ENCODE measurements at regions not wholly inside any gene's neighbourhood (a gene's known extent, or its start where the extent isn't known, plus 50 kb on each side); places are given as distances from the start of the nearest gene placed in this dataset.

DNA sequence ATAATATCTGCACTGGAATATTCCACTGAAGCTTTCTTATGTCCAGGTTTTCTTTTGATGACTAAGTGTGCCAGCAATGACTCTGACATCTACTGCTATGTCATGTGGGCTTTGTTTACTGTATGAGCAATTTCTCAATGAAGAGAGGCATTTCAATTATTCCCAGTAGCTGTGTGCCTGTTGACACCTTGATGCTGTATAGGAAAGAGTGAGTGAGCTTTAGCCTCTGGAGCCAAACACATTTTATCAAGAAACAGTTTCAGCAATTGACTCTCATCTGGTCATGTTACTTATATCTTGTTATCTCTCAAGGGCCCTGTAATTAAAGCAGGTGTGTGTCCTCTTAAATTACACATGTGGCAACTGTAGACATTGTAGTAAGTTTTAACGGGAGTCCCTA lies 493.2 kb upstream of the FANCL start:
- no peak for DNase-seq (ENCODE audit: low read depth, low spot score)
- in situ Hi-C loops (cut with HindIII; ENCODE audit: low pct_unique_long_range_greater_than_20kb, low sequenced_read_pairs): no loop called here

DNA sequence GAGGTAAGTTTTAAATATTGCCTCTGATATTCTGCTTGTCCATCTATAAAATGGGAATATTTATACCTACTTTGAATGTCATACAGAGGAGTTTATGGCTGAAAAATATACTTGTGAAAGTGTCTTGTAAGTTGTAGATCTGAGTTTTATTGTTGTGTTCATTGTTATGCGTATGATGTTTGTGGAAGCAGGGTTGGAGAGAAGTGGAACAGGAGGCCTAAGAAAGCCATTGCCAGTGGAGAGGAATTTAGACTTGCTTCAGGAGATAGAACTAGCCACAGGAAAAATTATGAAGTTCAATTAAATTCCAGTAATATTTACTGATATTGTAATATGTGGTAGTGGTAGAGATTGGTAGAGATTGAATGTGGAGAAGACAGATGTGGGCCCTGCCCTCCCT lies 491.9 kb upstream of the FANCL start:
- in situ Hi-C loops (cut with HindIII; ENCODE audit: low pct_unique_long_range_greater_than_20kb, low sequenced_read_pairs): no loop called here
- DNase-seq (ENCODE audit: low read depth, low spot score): no peak

DNA sequence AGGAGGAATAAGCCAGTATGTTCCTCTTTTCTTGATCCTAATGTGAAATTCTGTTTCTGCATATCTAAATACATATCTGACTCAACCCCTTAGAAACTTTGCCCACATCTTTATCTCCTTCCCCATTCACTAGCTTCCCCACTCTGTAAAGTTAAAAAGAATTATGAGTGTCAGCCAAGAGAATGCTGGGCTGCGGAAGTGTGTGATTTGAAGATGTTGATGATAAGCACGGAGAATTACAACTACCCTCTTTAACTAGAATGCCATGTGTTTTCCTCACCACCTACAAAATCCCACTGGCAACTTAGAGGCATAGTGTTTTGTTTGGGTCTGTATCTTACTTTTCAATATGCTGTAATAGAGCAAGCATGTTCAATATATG lies 490.4 kb upstream of the FANCL start:
- no peak for DNase-seq (ENCODE audit: low read depth, low spot score)
- in situ Hi-C loops (cut with HindIII; ENCODE audit: low pct_unique_long_range_greater_than_20kb, low sequenced_read_pairs): no loop called here

DNA sequence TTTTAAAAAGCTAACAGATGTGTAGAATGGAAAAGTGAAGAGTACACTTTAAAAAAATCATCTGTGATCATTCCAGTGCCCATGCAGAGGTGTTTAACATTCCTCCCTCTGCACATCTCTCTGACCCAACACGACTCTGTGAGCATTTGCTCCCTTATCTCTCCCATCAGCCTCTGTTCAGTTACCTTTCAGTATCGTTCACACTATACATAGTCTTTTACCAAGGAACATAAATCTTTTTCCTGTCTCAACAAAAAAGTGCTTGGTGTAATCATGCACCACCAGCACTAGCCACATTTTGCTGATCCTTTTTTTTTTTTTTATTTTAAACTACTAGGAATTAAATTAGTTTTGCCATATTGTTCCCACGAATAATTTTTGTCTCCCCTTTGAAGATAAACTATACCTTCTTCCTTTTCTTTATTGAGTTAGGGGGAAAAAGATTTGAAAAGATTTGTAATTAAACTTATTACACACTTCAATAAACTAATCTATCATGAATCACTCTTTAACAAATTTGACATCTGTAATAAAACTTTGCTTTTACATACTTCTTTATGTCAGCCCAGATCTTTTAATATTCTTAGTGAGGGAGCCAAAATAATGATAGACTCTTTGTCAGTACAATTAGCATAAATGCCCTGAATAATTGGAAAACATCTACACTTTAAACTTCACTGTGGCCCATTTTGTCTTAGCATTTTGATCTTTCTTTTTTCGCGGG lies 489.8 kb upstream of the FANCL start:
- in situ Hi-C loops (cut with HindIII; ENCODE audit: low pct_unique_long_range_greater_than_20kb, low sequenced_read_pairs): no loop called here

DNA sequence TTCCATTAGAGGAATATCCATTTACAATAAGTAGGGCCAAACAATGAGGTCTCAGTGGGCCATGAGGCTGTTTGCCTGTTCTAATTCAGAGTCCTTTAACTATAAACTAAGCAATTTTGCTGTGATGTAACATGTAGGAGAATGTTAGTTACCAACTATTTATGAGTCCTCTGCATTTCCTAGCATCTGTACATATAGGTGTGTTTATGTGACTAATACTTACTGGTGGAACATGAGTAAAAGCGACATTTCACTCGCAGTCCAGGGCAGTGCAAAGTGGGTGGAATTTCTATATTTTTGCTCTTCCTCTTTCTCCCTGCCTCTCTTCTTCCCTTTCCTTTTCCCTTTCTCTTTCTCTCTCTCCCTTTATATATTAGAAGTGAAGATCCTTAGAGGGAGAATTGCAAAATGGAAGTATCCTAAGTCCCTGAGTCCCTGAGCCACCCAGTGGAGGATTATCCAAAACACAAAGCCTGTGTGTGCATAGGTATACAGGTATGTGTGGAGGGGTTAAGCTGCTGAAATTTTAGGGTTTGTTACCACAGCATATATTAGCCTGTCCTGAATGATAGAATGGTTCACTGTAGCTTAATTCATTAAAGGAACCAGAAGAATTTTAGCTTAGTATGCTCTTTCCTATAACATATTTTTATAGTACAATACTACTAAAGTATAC lies 487.0 kb upstream of the FANCL start:
- in situ Hi-C loops (cut with HindIII; ENCODE audit: low pct_unique_long_range_greater_than_20kb, low sequenced_read_pairs): no loop called here
- DNase-seq (ENCODE audit: low read depth, low spot score): no peak

More for the DNA sequence above, 489.8 kb upstream of the FANCL start:
- no peak for DNase-seq (ENCODE audit: low read depth, low spot score)

DNA sequence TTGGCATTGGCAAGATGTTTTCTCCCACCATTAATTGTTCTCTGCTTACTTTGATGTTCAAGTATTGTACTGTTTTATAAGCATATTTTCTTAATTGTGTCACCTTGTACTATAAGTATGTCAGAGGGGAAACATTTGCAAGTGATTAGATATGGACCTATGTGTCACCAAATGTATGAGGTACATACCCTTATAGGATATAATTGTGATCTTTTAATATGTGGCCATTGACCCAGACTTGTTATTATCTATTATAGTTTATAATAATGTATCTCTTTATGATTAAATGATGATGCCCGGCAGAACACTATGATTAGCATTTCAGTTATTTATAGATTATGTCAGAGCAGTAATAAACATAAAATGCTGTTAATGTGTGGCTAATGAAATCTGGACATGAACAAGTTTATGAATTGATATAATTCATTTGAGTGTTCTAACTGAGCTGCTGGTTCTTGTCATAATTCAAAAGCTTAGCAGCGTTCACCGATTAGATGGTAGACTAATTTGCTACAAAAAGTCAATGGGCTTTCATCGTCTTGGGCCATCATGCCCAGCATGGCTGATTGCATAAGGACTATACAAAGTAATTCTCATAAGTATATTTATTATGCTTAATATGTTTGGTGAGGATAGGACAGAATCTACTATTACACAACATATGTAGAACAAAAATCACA lies 480.9 kb upstream of the FANCL start:
- in situ Hi-C loops (cut with HindIII; ENCODE audit: low pct_unique_long_range_greater_than_20kb, low sequenced_read_pairs): no loop called here
- no peak for DNase-seq (ENCODE audit: low read depth, low spot score)

DNA sequence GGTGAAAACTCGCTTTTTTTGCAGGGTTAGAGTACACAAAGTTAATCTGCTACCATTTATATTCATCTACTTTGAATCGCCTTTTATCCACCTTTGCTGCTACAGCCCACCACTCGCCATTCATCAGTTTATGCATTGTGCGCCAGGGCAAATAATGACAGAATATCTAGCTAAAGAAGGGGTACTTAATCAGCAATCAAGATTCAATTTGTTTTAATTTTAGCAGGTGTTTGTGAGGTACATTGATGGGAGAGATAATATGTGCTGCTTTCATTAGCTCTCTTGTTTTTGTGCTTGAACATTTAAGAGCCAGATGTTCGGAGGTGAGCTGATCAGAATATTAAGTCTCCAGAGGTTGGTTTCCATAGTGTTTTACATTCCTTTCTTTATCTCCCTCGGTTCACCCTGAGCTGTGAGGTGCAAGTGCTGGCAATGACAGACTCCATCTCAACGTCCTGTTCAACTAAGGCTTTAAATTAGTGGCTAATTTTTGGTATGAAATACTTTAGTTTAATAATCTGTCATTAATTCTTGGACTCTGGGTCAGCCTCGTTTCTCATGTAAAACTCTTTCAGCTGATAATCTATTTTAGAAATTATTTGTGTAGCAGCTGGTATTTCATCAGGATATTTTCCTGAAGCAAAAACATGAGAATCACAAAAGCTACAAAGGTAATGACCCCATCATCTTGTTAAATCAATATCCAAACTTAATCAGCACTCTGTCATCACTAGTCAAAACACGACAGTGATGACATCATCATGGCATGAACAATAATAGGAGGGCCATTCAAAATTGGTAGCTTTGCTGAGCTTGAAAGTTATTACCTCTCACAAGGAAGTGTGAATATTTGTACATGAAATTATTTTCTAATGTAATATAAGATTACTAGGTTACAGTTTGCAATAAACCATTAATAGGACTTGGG lies 479.9 kb upstream of the FANCL start:
- no peak for DNase-seq (ENCODE audit: low read depth, low spot score)
- in situ Hi-C loops (cut with HindIII; ENCODE audit: low pct_unique_long_range_greater_than_20kb, low sequenced_read_pairs): no loop called here

DNA sequence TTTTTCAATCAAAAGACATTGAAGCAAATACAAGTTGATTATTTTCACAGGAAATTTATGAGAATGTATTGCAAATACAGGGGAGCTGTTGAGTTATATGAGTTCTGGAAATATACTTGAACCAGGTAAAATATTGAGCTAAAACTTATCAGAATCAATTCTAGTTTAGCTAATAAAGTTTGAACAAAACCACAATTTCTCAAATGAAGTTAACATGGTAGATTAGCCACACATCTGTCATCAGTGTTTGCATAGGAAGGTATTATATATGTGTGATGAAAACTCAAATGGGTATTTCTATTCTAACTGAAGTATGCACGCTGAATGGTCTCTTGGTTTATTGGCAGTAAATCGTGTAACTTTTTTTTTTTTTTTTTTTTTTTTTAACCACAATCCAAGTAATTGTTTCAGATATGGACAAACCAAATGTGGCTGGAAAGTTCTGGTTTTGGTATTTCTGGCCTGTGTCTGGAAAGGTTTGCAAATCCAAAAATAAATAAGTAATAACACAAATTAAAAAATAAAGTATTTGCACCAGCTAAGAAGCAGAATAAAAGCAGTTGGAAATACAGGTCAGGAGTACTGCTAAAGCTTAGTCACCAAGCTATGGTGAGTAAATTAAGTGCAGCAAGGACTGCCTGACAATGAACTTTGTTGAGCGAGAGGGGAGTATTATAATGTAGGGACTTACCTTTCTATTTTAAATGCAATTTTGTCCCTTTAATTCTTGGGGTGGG lies 479.1 kb upstream of the FANCL start:
- no peak for DNase-seq (ENCODE audit: low read depth, low spot score)
- in situ Hi-C loops (cut with HindIII; ENCODE audit: low pct_unique_long_range_greater_than_20kb, low sequenced_read_pairs): no loop called here

DNA sequence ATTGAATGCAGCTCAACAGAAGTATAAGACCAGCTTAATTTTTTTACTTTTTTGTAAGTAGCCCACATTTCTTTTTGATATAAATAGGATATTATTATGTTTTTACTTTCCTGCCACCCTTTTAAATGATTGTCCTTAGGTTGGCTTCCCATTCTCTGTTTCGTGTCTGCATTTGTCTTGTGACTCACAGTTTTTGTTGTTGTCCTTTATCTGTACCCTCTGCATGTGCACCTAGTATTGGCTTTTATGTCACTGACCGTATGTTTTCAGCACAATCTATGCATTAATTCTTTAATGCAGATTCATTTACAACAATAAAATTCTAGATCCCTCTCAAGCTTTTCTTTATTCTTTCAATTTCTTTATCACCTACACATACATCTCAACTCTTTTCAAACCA lies 474.2 kb upstream of the FANCL start:
- no peak for DNase-seq (ENCODE audit: low read depth, low spot score)
- in situ Hi-C loops (cut with HindIII; ENCODE audit: low pct_unique_long_range_greater_than_20kb, low sequenced_read_pairs): no loop called here

DNA sequence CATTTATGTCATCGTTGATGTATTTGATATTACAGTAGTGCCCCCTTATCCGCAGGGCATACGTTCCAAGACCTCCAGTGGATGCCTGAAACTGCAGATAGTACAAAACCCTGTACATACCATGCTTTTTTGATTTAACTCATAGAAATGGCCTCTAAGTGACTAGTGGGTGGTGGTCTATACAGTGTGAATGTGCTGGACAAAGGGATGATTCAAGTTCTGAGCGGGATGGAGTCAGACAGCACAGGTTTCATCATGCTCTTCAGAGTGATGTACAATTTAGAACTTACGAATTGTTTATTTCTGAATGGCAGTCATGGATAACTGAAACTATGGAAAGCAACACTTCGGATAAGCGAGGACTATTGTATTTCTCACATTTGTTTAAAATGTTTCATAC lies 473.1 kb upstream of the FANCL start:
- DNase-seq (ENCODE audit: low read depth, low spot score): no peak
- in situ Hi-C loops (cut with HindIII; ENCODE audit: low pct_unique_long_range_greater_than_20kb, low sequenced_read_pairs): no loop called here

DNA sequence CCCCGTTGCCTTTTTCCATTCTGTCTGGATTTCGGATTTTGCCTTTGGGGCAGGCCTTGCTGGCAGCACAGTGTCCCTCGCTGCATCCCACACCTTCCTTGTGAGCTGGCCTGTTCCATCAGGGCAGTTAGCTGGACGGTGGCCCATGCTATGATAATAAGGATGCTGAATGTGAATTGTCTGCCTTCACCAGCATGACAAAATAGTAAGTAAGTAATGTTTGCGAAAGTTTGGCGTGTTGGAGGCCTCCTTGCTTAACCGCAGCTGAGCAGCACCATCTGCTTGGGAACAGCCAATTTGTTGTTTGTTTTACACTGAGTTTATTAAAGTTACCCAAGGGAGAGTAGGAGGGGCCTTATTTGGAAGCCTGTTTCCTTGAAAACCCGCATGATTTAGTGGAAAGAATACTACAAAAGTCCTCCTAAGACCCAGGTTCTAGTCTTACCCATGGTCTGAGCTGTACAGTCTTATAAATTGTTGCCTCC lies 469.7 kb upstream of the FANCL start:
- in situ Hi-C loops (cut with HindIII; ENCODE audit: low pct_unique_long_range_greater_than_20kb, low sequenced_read_pairs): no loop called here
- no peak for DNase-seq (ENCODE audit: low read depth, low spot score)

DNA sequence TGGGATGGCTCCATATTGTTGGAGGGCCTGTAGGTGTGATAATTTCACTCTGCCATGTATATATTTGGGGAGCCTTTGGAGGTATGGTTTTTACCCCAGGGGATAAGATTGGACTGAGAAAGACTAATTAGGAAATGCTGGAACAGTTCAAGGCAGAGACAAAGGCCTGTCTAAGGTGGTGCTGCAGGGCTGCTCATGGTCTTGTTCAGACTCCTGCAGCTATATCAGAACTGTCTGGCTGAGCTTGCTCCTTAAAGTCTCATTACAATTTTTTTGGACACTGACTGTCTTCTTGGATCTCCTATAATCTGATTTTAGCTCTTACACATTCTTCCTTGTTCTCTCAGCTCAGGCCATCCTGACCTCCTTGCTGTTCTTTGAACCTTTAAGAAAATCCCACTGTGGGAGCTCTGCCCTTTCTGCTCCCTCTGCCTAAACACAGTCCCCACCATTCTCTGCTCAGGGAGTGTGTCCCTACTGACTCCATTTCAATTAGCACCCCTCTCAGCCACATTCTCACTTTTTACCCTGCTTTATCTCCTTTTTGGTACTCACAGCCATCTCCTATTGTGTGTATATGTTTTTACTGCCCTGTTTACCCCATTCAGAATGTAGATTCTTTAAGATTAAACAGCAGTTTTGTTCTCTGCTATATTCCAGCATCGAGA lies 468.7 kb upstream of the FANCL start:
- in situ Hi-C loops (cut with HindIII; ENCODE audit: low pct_unique_long_range_greater_than_20kb, low sequenced_read_pairs): no loop called here
- no peak for DNase-seq (ENCODE audit: low read depth, low spot score)

DNA sequence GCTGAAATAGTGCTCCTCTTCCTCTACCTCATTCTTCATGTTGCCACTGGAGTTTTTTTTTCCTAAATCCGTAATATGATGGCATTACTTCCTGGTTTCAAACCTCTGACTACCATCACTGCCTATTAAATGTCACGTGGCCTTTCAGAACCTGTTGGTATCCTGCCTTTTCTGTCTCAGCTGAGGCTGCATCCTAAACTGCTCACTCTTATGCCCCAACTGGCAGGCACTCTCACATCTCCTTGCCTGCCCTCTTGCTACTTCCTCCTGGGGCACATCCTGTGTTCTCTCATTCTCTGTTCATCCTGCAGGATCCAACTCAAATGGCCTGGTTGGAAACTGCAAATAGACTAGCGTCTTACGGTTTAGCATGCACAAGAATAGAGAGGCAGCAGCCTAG lies 468.1 kb upstream of the FANCL start:
- in situ Hi-C loops (cut with HindIII; ENCODE audit: low pct_unique_long_range_greater_than_20kb, low sequenced_read_pairs): no loop called here
- DNase-seq (ENCODE audit: low read depth, low spot score): no peak

DNA sequence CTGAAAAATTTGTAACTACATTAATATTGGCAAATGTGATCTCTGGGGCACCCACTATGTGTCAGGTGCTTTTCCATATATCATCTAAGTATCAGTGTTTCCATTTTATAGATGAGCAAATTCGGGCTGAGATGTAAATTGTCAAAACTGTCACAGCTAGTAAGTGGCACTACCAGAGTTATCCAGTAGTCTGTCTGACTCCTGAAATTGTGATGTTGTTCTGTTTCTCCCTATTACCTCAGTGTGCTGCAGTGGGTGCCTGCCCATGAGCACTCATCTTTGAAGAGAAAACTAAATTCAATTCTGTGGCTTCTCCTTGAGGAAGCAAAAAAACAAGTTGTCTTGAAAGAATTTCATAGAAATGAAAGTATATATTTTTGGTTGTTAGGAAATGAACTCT lies 467.4 kb upstream of the FANCL start:
- no peak for DNase-seq (ENCODE audit: low read depth, low spot score)
- in situ Hi-C loops (cut with HindIII; ENCODE audit: low pct_unique_long_range_greater_than_20kb, low sequenced_read_pairs): no loop called here

DNA sequence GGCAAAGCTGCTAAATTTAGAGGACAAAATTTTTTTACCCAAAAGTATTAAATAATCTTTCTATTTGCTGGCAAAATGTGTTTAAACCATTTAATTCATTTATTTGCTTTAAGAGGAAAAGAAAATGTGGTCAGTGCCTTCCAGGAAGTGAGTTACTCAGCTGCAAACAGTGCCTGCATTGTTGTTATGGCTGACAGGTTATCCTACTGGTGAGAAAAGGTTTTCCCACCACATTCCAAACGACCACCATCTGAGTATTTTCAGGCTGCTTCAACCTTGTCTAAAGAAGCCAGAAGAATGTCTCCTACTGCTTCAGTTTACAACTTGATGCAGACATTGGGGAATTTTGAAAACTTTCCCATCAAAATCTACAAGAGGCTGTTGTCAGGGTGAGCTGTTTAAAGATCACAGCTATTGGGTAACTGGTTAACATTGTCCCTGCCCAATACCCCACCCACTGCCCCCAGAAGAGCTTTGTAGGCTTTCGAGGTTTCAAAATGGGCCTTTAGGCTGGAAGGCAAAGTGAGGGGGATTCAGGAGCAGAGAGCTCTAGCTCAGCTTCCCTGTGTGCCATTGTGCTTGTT lies 461.3 kb upstream of the FANCL start:
- peak; percentile 30 for DNase-seq (ENCODE audit: low read depth, low spot score)
- in situ Hi-C loops (cut with HindIII; ENCODE audit: low pct_unique_long_range_greater_than_20kb, low sequenced_read_pairs): no loop called here

DNA sequence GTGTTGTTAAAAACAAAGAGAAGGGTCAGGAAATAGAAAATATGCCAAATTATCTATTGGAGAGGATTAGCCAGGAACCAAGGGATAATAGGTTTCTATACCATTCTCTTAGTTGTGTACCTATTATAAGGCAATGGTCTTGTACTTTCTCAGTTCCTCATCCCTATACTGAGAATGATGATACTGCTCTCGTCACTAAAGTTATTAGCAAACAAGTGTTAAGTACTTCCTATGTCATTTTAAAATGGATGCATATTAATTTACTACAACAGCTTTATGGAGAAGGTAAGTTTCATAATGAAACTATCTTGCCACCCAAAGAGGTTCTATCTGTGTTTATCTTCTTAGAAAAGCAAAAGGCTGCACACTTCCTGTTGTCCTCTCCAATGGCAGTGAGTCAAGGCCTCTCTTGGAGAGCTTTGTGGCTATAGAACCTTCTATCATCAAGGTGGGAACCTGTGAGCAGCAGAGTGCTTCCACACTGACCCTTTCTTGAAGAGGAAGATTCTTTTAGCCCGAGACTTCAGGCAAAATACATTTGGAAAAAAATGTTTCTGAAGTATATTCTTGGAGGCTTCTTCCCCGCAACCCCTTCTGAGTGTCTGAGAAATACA lies 460.7 kb upstream of the FANCL start:
- in situ Hi-C loops (cut with HindIII; ENCODE audit: low pct_unique_long_range_greater_than_20kb, low sequenced_read_pairs): no loop called here

More for the DNA sequence above, 460.7 kb upstream of the FANCL start:
- DNase-seq (ENCODE audit: low read depth, low spot score): no peak
